Neural crest cell (in vitro differentiated cells): ENCODE measurements at regions not wholly inside any gene's neighbourhood (a gene's known extent, or its start where the extent isn't known, plus 50 kb on each side); places are given as distances from the start of the nearest gene placed in this dataset.

Experiments used
- DNase-seq: peaks from one replicate; pipeline ENCODE4 v3.0.0; 2021; ENCODE audit warnings: low read depth, mixed read lengths, low spot score
- H3K27ac Mint-ChIP-seq: one replicate; pipeline ENCODE4 v1.8.0; 2021; ENCODE audit warnings: mild to moderate bottlenecking, mixed read lengths; ENCODE audit not compliant: unreplicated experiment
- H3K27me3 Mint-ChIP-seq: 2 replicates; pipeline ENCODE4 v1.8.0; 2021; ENCODE audit warnings: low read depth, mild to moderate bottlenecking, mixed read lengths
- H3K36me3 Mint-ChIP-seq: 2 replicates; pipeline ENCODE4 v1.8.0; 2021; ENCODE audit warnings: low read depth, mild to moderate bottlenecking, mixed read lengths
- H3K4me1 Mint-ChIP-seq: 2 replicates; pipeline ENCODE4 v1.8.0; 2021; ENCODE audit warnings: mixed read lengths
- H3K4me3 Mint-ChIP-seq: one replicate; pipeline ENCODE4 v1.8.0; 2021; ENCODE audit warnings: mild to moderate bottlenecking, mixed read lengths
- H3K9me3 Mint-ChIP-seq: 2 replicates; pipeline ENCODE4 v1.8.0; 2021; ENCODE audit warnings: mixed read lengths
- TF ChIP-seq, protein P1 (sequence below): fragments of 200-600 bp; sonication (generic); conservative IDR thresholded peaks from 2 replicates; pipeline ENCODE4 v1.5.0; 2021; ENCODE audit warnings: antibody characterized with exemption, mild to moderate bottlenecking

DNA sequence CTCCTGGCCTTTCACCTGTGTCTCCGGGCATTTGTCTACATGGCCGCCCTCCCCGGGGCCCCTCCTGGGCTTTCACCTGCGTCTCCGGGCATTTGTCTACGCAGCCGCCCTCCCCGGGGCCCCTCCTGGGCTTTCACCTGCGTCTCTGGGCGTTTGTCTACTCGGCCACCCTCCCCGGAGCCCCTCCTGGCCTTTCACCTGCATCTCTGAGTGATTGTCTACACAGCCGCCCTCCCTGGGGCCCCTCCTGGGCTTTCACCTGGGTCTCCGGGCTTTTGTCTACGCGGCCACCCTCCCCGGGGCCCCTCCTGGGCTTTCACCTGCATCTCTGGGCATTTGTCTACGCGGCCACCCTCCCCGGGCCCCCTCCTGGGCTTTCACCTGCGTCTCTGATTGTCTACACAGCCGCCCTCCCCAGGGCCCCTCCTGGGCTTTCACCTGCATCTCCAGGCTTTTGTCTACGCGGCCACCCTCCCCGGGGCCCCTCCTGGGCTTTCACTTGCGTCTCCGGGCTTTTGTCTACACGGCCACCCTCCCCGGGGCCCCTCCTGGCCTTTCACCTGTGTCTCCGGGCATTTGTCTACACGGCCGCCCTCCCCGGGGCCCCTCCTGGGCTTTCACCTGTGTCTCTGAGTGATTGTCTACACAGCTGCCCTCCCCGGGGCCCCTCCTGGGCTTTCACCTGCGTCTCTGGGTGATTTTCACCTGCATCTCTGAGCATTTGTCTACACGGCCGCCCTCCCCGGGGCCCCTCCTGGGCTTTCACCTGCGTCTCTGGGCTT is 68.0 kb upstream of the GALNT9 start:
- DNase-seq = no peak

GRCh38 chr12:132396657-132397056 is 67.3 kb upstream of the GALNT9 start:
- H3K27ac Mint-ChIP-seq = no peak overlapping the region

More for the DNA sequence above, 68.0 kb upstream of the GALNT9 start:
- TF ChIP-seq, protein P1, sequence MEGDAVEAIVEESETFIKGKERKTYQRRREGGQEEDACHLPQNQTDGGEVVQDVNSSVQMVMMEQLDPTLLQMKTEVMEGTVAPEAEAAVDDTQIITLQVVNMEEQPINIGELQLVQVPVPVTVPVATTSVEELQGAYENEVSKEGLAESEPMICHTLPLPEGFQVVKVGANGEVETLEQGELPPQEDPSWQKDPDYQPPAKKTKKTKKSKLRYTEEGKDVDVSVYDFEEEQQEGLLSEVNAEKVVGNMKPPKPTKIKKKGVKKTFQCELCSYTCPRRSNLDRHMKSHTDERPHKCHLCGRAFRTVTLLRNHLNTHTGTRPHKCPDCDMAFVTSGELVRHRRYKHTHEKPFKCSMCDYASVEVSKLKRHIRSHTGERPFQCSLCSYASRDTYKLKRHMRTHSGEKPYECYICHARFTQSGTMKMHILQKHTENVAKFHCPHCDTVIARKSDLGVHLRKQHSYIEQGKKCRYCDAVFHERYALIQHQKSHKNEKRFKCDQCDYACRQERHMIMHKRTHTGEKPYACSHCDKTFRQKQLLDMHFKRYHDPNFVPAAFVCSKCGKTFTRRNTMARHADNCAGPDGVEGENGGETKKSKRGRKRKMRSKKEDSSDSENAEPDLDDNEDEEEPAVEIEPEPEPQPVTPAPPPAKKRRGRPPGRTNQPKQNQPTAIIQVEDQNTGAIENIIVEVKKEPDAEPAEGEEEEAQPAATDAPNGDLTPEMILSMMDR = no peak
- Mint-ChIP-seq H3K4me3 (no peak overlapping the region), H3K4me1 (no peaks in the 10 kb centered on the region), H3K9me3 (peaks cover 2% of the 10 kb centered on the region), H3K27ac (no peak overlapping the region), H3K36me3 (no peaks in the 10 kb centered on the region), H3K27me3 (peaks cover 73% of the 10 kb centered on the region)

GRCh38 chr12:132395908-132396305 is 66.5 kb upstream of the GALNT9 start:
- H3K4me3 Mint-ChIP-seq = no peak overlapping the region
- H3K27me3 Mint-ChIP-seq = peaks cover 78% of the 10 kb centered on the region
- no peaks in the 10 kb centered on the region for H3K36me3 Mint-ChIP-seq
- H3K27ac Mint-ChIP-seq = no peak overlapping the region
- DNase-seq = no peak
- TF ChIP-seq, protein P1 = no peak
- H3K4me1 Mint-ChIP-seq = no peaks in the 10 kb centered on the region
- peaks cover 2% of the 10 kb centered on the region for H3K9me3 Mint-ChIP-seq

More at GRCh38 chr12:132396657-132397056, 67.3 kb upstream of the GALNT9 start:
- no peaks in the 10 kb centered on the region for H3K4me1 Mint-ChIP-seq
- H3K36me3 Mint-ChIP-seq = no peaks in the 10 kb centered on the region
- H3K9me3 Mint-ChIP-seq = peaks cover 2% of the 10 kb centered on the region
- TF ChIP-seq, protein P1 = no peak
- peaks cover 73% of the 10 kb centered on the region for H3K27me3 Mint-ChIP-seq
- no peak for DNase-seq
- no peak overlapping the region for H3K4me3 Mint-ChIP-seq

- no peaks in the 10 kb centered on the region for H3K4me1 Mint-ChIP-seq
- H3K27ac Mint-ChIP-seq = no peak overlapping the region
- H3K36me3 Mint-ChIP-seq = no peaks in the 10 kb centered on the region
- no peak for DNase-seq
- peaks cover 79% of the 10 kb centered on the region for H3K27me3 Mint-ChIP-seq
- TF ChIP-seq, protein P1 = no peak
- no peak overlapping the region for H3K4me3 Mint-ChIP-seq
- H3K9me3 Mint-ChIP-seq = peaks cover 2% of the 10 kb centered on the region
These were observed 66.0 kb upstream of the GALNT9 start for GRCh38 chr12:132395192-132395907.

- Mint-ChIP-seq H3K9me3 (peaks cover 2% of the 10 kb centered on the region), H3K27ac (no peak overlapping the region), H3K27me3 (peaks cover 80% of the 10 kb centered on the region), H3K4me3 (no peak overlapping the region), H3K4me1 (no peaks in the 10 kb centered on the region), H3K36me3 (no peaks in the 10 kb centered on the region)
- no peak for DNase-seq
- TF ChIP-seq, protein P1 = no peak
These were observed 64.9 kb upstream of the GALNT9 start for GRCh38 chr12:132393991-132394949.
